NCI-H146 treated with DMSO at 0.1 percent for 48 hours (cell line): ENCODE measurements at regions not wholly inside any gene's neighbourhood (a gene's known extent, or its start where the extent isn't known, plus 50 kb on each side); places are given as distances from the start of the nearest gene placed in this dataset.

Experiments used
- DNase-seq: peaks from one replicate; lab custom pipeline; 2025; ENCODE audit not compliant: unreplicated experiment; lab: John Stamatoyannopoulos, UW

DNA sequence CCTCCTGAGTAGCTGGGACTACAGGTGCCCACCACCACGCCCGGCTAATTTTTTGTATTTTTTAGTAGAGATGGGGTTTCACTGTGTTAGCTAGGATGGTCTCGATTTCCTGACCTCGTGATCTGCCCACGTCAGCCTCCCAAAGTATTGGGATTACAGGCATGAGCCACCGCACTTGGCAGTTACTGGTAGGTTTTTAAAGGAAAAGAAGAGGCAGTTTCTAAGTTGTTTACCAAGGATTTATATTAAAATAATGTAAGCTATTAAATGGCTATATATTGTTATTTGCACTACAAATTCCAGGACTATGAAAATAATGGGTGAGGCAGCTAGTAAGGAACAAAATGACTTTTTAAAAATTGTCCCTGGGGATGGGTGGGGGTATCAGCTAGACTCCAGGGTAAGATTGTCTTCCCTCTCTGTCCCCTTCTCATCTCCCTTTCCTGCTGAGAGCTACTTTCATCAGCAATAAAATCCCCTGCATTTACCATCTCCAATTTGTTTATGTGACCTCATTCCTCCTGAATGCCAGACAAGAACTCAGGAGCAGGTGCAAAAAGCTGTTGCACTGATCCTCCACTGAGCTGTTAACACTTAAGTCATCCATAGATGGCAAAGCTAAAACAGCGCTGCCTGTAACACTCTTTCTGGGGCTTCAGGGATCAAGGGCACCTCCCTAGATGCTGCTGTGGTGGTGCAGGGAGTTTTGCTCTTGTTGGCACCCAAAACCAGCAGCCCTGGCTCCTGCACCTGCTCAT lies 165.2 kb downstream of the ZPLD1 start:
- DNase-seq = no peak

DNA sequence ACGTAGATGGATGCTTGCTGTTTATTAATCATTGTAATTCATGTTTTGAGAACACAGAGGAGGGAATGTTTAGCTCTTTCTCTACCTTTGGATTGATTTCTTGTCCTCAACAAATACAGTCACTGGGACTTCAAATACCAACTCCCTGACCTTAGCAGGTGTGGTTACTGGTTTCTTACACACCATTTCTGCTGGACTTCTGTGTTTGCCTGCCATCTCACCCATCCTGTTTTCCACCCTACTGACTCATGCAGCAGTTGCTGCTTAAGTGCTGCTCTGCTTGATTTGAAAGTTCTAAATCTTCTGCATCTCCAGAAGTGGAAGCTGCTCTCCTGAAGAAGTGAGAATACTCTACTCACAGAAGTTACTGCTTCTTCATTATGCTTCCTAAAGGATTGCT lies 170.3 kb downstream of the ZPLD1 start:
- DNase-seq = no peak

DNA sequence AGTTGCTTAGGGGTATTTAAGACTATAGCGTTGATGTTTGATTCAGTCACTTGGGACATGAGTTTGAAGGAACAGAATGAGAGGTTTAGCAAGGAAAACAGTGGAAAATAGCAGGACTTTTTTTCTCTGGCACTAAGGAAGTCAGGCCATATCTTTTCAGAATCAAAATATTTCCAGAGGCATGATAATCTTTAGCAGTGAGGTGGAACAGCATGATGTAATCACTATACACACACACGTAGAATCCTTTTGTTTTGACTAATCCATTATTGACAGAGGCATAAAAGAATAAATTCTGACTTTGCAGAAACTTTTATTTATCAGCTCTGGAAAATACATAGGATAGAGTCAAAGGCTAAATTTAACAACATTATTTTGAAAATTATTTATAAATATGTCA lies 174.1 kb downstream of the ZPLD1 start:
- DNase-seq = no peak

DNA sequence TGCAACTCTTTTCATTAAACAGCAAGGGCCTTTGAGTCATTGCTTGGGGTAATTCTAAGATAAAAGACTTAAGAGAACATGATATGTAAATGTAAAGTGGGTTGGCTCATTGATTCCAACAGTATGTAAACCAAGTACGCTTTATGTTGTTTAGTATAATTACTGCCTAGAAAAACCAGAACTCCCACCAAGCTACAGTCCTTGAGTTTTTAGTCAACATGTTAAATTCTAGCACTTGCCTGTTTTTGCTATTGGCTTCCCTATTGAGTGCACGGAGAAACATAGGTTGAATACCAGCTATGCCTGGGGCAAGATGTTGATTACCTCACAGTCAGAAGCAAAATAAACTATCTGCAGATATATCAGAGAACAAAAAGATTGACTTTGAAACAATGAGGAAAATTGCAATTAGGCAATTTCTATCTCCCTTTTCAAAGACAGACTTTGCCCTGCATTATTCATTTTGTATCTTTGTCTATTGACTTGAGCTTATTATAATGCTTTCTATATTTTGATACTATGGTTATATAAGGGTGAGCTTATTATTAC lies 179.3 kb downstream of the ZPLD1 start:
- no peak for DNase-seq

DNA sequence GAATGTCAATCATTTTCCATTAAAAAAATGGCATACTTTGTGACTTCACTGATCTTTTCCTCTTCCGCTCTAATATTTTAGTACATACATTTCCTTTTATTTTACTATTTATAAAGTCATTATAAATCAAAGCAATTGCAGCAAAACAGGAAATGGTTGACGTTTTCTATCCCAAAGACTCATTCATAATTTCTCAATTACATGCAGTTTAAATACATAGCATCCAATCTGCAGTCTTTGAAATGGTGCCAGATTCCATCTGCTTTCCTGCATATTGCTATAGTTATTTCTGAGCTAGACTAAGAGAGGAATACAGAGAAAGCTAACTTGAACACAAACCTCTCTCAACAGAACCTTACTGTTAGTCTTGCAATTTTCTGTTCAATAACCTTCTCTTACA lies 179.8 kb downstream of the ZPLD1 start:
- peak; percentile 31 for DNase-seq

DNA sequence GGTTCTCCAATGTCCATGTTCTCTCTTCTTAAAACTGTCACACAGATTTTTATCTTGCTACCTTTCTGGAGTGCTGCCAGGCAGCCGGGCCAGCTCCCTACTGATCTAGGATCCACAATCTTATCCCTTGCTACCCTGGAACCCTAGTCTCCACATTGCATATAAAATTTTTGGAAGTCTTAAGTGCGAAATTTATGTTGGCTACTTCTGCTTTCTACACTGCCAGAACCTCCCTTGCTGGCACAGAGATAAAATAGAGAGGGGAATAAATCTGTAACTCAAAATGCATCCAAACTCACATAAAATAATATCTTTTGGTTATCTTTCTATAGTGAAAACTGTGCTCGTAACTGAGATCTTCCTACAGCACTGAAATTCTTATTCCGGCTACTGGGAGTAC lies 182.6 kb downstream of the ZPLD1 start:
- no peak for DNase-seq

DNA sequence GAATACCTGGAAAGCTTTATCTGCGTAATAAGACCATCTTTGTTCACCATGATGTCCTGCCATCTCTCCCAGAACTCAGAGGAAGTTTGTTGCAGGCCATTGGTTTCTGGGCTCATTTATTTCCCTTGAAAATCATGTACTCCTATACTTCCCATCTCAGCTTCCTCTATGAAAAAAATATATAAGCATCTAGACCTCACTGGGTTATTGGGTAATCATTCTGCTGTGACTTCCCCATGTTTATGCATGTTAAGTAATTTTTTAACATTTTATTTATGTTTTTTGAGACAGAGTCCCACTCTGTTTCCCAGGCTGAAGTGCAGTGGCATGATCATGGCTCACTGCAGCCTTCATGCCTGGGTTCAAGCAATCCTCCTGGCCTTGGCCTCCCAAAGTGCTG lies 184.5 kb downstream of the ZPLD1 start:
- no peak for DNase-seq

DNA sequence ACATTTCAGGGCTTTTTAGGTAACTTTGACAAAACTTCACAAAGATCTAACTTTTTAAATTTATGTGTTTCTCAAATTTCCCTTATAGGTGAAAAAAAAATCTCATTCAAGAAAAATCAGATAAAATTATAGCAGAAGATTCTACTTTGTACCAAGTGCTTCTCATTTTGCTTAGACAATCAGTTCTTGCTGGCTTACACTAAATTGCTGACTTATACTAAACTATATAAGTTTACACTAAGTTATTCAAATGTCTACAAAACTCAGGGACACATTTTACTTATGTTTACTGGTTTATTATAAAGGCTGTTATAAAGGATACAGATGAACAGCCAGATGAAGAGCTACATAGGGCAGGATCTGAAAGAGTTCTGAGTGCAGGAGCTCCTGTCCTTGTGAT lies 195.1 kb downstream of the ZPLD1 start:
- no peak for DNase-seq

DNA sequence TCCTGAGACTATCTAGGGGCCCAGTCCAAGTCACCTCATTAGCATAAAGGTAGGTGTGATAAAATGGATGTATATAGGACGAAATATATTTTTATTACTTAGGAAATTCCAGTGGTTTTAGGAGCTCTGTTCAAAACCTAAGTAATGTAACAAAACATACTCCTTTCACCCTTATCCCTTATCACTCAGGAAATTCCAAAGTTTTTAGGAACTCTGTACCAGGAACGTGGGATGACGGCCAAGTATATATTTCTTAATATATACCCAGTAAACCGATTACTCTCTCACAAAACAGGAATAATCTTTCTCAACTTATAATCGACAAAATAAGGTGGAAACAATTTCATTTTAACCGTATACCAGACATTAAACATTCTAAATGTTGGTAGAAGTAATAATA lies 195.7 kb downstream of the ZPLD1 start:
- DNase-seq = no peak

DNA sequence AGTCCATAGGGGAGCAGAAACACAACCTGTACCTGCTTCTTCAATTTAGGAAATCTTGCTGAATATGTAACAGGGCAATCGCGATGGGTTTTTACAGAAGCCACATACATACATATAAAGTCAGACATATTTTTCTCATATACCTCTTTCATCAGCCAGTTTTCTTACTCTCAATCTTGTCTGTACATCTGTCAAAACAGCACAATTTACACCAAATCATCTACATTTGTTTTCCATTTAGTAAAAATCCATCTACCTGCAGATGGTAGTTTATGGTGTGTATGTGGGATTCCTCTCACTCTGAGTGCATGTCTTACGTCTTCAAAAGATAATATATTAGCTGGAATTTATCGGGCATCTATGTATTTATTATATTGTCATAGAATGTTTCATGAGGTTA lies 208.7 kb downstream of the ZPLD1 start:
- no peak for DNase-seq

DNA sequence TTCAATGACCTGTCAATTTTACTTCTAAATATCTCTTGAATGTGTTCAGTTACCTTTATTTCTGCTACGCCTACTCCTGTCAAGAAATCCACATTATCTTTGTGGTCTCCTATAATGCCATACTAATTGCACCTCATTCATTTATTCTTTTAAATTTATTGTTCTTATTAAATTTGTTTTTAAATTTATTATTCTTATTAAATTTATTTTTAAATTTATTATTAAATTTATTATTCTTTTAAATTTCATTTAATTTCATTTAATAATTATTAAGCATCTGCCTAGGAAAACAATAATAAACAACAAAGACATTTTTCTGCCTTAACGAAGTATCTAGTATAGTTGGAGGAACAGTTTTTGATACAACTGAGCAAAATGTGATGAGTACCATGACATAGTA lies 211.7 kb downstream of the ZPLD1 start:
- no peak for DNase-seq

DNA sequence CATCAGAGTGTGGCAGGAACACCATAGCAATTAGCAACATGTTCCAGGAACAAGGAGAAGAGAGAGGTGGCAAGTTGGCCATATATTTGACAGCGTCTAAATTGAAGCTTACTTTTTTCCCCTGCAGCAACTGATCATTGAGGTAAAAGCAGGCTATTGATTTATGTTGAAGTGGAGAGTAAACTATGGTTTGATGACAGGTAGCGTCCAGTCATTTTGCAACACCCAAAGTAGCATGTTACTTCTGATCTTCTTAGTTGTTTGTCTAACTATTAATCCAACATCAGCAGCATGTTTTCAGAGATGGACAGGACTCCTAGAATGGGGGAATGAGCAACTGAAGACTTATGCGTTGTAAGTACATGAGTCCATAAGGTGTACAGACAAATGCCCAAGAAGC lies 225.8 kb downstream of the ZPLD1 start:
- DNase-seq = no peak

DNA sequence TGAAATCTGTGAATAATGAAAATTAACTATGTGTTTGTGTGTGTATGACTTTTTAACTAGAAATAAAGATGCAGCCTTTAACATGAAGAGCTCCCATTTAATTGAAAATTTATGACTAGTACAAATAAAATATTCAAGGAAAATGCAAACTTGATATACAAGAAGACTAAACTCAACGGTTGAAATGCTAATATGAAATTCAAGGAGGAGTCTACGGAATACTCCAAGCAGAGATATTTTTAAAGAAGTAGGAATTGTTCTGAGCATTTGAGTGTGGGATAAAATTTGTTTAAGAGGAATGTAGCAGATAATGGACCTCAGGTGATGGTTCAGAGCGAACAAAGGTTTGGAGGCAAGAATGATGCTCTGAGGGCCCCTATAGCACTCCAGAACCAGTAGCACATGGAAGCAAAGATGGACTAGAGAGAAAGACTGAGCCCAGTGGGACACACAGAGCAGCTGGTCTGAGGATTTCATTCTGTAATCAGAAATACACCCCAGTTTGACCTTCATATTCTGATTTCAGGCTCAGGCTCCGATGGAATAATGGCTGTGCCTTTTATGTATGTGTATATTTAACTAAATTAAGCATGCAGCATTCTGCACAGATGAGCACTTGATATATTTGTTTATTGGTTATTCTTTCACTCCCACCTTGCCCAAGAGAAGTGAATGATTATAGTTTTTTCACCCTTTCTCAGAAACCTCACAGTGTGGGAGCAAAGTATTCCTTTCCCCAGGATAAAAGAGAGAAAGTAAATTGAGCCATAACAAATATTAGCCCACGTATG lies 227.1 kb downstream of the ZPLD1 start:
- peak; percentile 25 for DNase-seq

DNA sequence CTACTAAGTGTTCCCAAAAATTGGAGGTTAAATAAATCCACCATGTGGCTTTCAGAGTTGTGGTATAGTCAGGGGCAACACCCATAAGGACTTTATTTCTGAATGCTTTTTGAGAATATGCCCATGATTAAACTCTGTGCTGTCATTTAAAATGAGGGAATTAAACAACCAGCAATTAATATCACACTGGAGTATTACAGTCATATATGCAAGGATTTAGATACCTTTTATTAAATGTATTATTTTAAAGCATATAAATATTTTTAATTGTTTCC lies 227.6 kb downstream of the ZPLD1 start:
- no peak for DNase-seq

DNA sequence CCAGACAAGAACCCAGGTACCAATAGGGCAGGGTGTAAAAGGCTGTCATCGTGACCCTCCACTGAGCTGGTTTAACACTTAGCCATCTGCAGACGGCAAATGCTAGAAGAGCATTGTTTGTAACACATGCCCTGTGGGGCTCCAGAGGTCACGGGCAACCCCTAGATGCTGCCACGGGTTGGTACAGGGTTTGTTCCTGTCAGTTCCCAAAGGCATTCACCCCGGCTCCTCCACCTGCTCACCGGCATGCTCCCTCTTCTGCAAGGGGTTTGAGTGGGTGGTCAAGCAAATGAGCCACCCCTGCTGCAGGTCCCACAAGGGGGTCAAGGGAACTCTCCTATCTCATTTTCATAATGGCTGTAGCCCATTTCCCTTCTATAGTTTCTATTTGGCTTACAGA lies 229.3 kb downstream of the ZPLD1 start:
- no peak for DNase-seq

DNA sequence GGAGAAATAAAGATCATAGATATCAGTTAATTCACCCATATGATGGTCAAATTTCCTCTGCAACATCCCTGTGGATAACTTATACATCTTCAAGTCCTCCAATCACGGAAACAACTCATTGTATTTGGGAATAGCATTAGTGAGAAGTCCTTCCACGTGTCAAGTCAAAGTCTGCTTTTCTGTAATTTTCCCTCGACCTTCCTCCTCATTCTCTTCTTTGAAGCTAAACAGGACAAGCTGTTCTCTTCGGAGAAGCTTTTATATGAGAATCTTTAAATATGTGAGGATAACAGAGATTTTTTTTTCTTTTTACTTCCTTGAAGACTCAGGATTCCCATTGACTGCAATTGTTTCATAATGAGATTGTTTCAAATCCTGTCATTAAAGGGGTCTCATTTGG lies 230.4 kb downstream of the ZPLD1 start:
- DNase-seq = no peak

DNA sequence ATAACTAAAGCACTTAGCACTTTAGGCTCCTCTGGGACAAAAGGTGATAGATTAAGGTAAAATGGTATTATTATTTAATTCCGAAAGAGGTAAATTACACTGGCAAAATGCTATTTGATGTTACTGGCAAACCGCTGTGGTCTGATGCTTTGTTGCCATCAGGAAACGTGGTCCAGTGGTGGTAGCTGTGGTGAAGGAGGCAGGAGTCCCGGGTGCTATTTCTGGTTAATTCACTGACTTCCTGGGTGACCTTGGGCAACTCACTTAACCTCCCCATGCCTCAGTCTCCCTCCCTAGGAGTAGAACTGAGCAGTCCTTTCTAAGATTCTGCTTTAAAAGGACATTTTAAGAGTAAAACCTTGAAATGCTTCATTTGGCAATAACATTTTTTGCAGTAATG lies 233.4 kb downstream of the ZPLD1 start:
- no peak for DNase-seq

DNA sequence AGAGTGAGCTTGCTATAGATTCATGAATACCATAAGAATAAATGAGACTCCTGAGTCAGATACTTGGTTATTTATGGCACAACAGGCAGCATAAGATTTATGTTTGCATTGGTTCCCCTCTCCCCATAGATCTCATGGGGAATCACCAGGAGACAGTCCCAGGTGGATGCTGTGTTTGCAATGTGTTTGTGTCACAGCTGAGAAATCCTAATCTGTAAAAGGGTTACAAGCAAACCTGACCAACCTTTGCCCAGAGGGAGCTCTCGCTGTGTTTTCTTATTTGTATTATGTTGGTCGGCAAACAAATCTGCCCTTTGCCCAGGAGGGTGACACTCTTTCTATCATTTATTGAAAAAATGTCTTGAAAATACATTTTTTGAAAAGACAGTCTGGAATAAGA lies 236.2 kb downstream of the ZPLD1 start:
- DNase-seq = no peak

DNA sequence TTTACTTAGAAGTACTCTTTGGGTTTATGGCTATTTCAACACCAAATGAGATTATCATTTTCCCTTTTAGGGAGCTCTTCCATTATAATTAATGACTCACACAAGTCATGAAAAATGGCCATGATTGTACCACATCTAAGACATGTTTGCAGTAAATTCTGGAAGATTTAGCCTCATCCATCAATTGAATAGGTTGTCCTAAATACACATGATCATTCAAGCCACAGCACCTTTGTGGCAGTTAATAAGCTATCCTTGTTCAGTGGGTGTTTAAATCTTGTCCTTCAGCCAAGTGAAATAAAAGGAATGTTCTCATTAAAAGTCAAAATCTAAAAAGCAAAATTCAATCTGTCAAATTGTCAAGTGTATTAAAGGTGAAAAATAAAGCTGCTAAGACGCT lies 237.5 kb downstream of the ZPLD1 start:
- no peak for DNase-seq

DNA sequence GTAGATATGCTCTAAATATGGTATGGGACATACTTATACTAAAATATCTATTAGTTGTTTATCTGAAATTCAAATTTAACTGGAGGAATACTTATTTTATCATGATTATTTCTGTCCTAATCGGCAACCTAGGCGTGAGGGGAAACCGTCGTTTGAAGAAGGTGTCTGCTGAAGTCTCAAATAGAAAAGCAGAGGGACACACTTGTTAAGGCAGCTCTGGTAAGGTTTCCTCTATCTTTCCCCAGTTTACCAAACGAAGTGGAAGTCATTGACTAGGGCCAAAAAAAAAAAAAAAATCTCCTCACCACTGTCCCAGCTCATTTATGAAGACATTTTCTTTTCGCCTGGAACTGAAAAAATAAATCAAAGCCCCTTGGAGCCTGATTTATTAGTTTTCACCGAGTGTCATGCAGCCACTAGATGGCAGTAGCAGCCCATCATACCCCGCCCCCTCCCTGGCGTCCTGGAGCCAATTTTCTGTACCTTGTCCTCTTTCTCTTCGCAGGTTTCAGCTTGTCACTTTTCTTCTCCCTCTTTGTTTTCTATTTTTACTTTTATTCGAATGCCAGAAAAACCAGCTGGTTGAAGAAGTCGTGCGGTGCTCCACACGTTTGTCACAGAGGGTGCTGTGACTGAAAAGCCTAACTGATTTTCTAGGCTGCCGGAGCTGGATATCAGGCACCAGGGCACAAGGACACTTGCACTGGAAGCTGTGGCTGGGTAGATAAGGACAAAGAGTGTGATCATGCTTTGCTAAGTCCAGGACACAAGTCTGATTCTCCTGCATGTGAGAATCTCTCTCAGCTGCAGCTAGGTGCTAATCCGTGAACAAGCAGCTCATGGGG lies 238.7 kb downstream of the ZPLD1 start:
- peak; percentile 30 for DNase-seq

DNA sequence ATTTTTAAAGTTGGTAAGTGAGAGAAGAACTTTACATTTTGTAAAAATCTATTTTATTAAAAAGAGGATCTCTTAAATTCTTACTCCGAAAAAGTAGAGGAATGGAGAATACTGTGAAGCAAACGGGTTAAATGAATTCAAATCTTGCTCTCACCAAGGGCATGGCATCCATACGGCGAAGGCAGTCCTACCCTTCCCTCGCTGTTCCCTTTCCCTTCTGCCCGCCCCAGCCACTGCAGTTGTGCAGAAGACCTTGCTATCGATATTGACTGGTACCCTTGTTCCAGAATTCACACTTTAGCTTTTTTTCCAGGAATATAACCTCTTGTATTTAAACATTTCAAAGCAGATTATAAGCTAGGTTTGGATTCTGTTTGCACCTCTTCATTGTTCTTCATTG lies 239.5 kb downstream of the ZPLD1 start:
- no peak for DNase-seq

DNA sequence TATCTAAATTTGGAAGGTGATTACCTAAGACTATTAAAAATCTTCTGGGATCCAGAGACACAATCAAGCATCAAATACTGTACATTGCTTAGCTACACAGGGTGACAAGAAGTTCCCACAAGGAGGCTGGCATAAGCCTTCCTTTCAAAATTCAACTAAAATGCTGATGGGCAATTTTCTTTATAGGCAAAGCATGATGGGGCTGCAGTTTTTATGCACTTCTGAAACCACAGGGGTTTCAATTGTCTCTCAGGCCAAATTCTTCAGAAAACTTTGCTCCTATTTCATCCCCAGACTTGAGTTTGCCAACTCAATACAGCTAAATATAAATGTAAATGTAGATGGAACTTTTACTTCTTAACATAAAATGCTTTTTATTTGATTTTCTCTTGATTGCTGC lies 241.6 kb downstream of the ZPLD1 start:
- no peak for DNase-seq
